ENCODE measurements at regions not wholly inside any gene's neighbourhood (a gene's known extent, or its start where the extent isn't known, plus 50 kb on each side); places are given as distances from the start of the nearest gene placed in this dataset.
"Not testable (repeated sequence)": the region's sequence is repeated elsewhere in the genome, so short reads cannot be mapped to it uniquely, and the experiment has no call there.

DNA sequence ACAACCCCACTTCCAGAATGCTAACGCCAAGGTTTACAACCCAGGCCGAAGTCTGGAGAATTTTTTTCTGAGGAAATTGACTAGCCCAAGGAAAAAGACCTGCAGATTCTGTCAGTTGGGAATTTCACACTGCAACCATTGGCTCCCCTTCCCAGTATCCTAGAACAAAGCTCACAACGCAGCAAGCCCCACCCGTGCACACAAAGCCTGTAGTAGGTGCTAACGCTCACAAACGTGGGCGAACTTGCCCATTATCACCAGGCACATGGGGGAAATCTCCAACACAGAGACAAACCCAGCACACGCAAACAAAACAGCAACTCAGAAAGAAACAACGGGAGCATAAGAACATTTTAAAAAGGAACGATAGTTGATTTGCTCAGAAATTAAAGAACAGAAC lies 265.1 kb downstream of the EIPR1 start:
- H3K9me3 Mint-ChIP-seq: no peaks in the 10 kb centered on the region
- no peaks in the 10 kb centered on the region for H3K36me3 Mint-ChIP-seq (ENCODE audit: insufficient read depth)
- H3K4me1 Mint-ChIP-seq: no peaks in the 10 kb centered on the region
- H3K27ac Mint-ChIP-seq (ENCODE audit: low read depth): no peak overlapping the region
- peaks cover 2% of the 10 kb centered on the region for H3K27me3 Mint-ChIP-seq
- ATAC-seq (replicated peaks; ENCODE audit: extremely low read depth, poor library complexity, severe bottlenecking): no peak
- no peak for DNase-seq (ENCODE audit: low spot score in 2 of 2)
- no peak overlapping the region for H3K4me3 Mint-ChIP-seq

DNA sequence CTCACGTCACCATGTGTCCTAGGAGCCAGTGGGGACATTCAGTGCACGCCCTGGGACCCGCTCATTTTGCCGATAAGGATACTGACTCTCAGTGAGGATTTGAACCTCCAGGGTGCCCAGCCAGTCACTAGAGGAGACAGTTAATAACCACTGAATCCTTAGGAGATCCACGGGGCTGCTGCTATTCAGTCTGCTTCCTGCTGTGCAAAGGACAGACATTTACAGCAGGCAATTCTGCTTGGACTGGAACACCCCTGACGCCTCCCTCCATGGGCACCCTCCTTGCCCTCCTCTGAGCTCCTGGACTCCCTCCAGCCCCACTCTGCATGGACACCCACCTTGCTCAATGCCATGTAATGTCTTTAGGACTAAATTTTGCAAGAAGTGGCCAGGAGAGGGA lies 265.5 kb downstream of the EIPR1 start:
- no peak for ATAC-seq (replicated peaks; ENCODE audit: extremely low read depth, poor library complexity, severe bottlenecking)
- Mint-ChIP-seq H3K36me3 (ENCODE audit: insufficient read depth) (no peaks in the 10 kb centered on the region), H3K4me3 (no peak overlapping the region), H3K27ac (ENCODE audit: low read depth) (no peak overlapping the region), H3K27me3 (no peaks in the 10 kb centered on the region), H3K9me3 (no peaks in the 10 kb centered on the region), H3K4me1 (no peaks in the 10 kb centered on the region)
- no peak for DNase-seq (ENCODE audit: low spot score in 2 of 2)

DNA sequence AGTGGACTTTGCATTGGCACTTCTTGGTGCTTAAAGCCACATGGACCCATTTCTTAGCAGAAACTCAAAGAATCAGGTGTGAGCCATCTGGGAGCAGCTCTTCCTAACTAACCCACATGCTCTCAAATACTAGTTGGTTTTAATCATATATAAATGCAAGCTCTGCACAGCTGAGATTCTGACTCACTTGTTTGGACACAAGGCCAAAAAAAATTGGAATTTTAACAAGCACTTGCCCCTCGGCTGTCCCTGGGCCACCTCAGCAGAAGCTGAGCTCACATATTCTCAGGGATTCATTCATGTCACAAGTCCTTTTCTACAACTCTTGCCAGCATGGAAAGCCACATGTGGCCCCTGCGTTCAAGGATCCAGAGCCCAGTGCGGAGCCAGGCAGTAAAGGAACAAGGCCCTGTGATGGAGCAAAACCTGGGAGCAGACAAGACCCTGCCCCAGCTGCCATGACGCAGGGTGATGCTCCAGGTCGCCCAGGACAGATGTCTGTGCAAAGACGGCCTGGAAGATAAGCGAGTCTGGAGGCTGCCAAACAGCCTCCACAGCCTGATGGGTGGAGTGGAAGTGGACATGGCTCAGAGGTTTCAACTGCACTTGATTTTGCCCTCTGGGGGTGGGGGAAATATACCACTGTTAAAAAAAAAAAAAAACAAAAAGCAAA lies 266.5 kb downstream of the EIPR1 start:
- DNase-seq (ENCODE audit: low spot score in 2 of 2): no peak
- no peaks in the 10 kb centered on the region for H3K9me3 Mint-ChIP-seq
- no peaks in the 10 kb centered on the region for H3K36me3 Mint-ChIP-seq (ENCODE audit: insufficient read depth)
- H3K27me3 Mint-ChIP-seq: no peaks in the 10 kb centered on the region
- H3K27ac Mint-ChIP-seq (ENCODE audit: low read depth): no peak overlapping the region
- H3K4me1 Mint-ChIP-seq: no peaks in the 10 kb centered on the region
- no peak overlapping the region for H3K4me3 Mint-ChIP-seq
- no peak for ATAC-seq (replicated peaks; ENCODE audit: extremely low read depth, poor library complexity, severe bottlenecking)

DNA sequence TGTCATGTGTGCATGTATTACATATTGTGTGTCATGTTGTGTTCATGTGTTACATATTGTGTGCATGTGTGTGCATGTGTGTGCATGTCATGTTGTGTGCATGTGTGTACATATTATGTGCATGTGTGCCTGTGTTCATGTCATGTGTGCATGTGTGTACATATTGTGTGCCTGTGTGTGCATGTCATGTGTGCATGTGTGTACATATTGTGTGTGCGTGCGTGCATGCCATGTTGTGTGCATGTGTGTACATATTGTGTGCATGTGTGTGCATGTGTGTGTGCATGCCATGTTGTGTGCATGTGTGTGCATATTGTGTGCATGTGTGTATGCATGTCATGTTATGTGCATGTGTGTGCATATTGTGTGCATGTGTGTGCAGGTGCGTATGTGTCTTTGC lies 267.1 kb downstream of the EIPR1 start:
- no peak for ATAC-seq (replicated peaks; ENCODE audit: extremely low read depth, poor library complexity, severe bottlenecking)
- Mint-ChIP-seq H3K4me1 (no peaks in the 10 kb centered on the region), H3K27me3 (no peaks in the 10 kb centered on the region), H3K9me3 (no peaks in the 10 kb centered on the region), H3K4me3 (no peak overlapping the region), H3K36me3 (ENCODE audit: insufficient read depth) (no peaks in the 10 kb centered on the region), H3K27ac (ENCODE audit: low read depth) (no peak overlapping the region)
- DNase-seq (ENCODE audit: low spot score in 2 of 2): no peak

DNA sequence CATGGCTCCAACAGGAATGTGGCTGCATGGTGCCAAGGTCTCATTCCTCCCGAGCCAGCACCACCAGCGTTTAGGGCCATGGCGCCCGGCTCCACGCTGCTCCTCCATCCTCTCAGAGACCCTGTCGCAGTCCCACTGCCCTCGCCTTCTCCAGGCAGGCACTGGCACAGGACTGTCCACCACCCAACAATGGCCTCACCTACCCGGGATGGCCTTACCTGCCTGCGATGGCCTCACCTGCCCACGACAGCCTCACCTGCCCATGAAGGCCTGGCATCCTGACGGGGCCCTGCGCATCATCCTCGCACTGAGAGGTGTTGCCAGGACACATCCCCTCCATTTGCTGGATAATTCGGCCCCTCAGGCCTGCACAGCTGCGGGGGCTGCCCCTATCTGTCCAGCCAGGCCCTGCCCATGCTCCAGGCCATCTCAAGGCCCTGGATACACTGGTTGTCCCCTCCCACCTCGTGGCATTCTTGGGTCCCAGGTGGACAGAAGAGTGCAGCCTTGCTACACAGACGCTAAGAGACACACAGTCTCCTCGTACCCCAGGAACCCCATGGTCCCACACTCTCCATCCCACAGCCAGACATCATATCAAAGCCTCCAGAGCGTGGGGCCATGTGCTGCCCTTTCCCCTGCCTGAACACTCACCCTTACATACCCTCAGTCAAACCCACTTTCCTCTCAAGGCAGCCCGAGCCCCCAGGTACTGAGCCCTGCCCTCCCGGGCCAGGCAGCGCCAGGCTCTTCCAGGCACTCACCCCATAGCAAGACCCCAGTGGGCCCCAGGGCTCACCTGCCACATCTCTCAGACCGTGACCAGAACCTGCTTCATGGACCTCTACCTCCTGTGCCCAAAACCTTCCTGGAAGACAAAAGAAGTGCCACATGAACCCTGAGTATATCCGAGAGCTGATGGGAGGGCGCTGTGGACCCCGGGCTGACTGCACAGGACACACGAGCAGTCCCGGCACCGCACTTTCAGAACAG lies 268.6 kb downstream of the EIPR1 start:
- H3K27ac Mint-ChIP-seq (ENCODE audit: low read depth): no peak overlapping the region
- no peak for ATAC-seq (replicated peaks; ENCODE audit: extremely low read depth, poor library complexity, severe bottlenecking)
- no peaks in the 10 kb centered on the region for H3K4me1 Mint-ChIP-seq
- no peak for DNase-seq (ENCODE audit: low spot score in 2 of 2)
- no peak overlapping the region for H3K4me3 Mint-ChIP-seq
- peaks cover 8% of the 10 kb centered on the region for H3K27me3 Mint-ChIP-seq
- H3K36me3 Mint-ChIP-seq (ENCODE audit: insufficient read depth): no peaks in the 10 kb centered on the region
- no peaks in the 10 kb centered on the region for H3K9me3 Mint-ChIP-seq

DNA sequence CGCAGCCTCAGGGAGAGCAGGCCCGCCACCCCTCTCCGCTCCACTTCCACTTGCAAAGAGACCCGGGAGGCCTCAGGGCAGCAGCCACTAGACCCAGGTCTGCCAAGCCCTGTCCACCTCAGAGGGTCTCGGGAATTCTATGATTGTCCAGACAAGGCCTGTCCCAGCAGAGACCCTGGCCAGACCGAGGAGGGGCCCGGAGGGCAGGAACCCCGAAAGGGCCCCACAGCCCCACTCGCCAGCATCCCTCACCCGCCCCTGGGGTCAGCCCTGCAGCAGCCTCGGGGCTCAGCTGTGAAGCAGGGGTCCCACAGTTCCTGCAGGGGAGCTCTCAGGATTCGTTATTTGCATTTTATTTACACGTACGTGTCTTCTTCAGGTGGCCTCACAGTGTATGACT lies 269.5 kb downstream of the EIPR1 start:
- Mint-ChIP-seq H3K36me3 (ENCODE audit: insufficient read depth) (no peaks in the 10 kb centered on the region), H3K27ac (ENCODE audit: low read depth) (no peak overlapping the region), H3K27me3 (peaks cover 17% of the 10 kb centered on the region), H3K4me3 (no peak overlapping the region), H3K9me3 (no peaks in the 10 kb centered on the region), H3K4me1 (no peaks in the 10 kb centered on the region)
- ATAC-seq (replicated peaks; ENCODE audit: extremely low read depth, poor library complexity, severe bottlenecking) (no peak), DNase-seq (ENCODE audit: low spot score in 2 of 2) (no peak)

DNA sequence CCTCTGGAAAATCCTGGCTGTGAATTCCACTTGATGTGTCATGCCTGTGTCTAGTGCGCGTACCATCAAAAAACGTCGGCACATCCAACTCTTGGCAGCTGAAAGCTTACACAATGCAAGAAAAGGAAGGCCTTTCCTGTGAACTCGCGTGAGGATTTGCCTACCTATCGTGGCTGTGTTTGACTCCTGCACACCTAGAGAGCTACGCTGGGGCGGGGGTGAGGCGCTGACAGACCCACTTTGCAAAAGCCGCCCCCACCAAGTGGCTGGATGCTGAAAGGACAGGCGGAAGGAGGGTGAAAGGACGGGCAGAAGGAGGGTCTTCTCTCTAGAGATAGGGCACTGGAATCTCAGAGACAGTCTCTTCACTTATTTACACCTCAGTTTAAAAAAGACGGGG lies 270.1 kb downstream of the EIPR1 start:
- DNase-seq (ENCODE audit: low spot score in 2 of 2): no peak
- Mint-ChIP-seq H3K27me3 (peaks cover 22% of the 10 kb centered on the region), H3K4me3 (no peak overlapping the region), H3K27ac (ENCODE audit: low read depth) (no peak overlapping the region), H3K9me3 (no peaks in the 10 kb centered on the region), H3K36me3 (ENCODE audit: insufficient read depth) (no peaks in the 10 kb centered on the region), H3K4me1 (no peaks in the 10 kb centered on the region)
- ATAC-seq (replicated peaks; ENCODE audit: extremely low read depth, poor library complexity, severe bottlenecking): no peak

DNA sequence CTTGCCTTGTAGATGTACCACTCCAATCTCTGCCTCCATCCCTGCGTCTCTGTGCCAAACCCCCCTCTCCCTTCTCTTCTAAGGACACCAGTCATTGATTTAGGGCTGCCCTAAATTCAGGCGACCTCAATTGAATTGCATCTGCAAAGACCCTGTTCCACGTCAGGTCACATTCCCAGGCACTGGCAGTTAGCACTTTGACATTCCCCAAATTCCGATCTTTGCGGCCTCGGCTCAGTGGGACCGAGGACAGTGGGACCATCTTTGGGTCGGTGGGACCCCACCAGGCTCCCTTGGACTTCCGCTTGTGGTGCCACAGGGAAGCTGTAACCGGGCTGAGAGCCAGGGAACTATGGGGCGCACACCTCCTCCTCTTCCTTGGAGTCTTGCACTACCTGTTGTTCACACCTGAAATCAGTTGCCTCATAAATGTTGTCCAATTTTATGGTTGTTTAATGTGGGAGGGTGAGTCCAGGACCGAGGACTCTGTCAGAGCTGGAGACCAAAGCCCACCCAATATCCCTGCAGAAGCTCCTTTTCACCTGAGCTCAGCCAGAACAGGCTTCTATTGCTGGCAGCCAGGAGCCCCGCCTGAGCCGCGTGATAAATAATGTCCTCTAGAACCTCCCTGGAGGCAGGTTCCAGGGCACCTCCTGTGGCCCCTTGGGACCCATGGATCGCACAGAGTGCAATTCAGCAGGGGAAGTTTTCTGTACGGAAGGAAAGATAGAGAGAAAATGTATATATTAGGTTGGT lies 271.6 kb downstream of the EIPR1 start:
- Mint-ChIP-seq H3K4me1 (no peaks in the 10 kb centered on the region), H3K4me3 (no peak overlapping the region), H3K27me3 (peaks cover 35% of the 10 kb centered on the region), H3K9me3 (no peaks in the 10 kb centered on the region), H3K27ac (ENCODE audit: low read depth) (no peak overlapping the region), H3K36me3 (ENCODE audit: insufficient read depth) (no peaks in the 10 kb centered on the region)
- DNase-seq (ENCODE audit: low spot score in 2 of 2): no peak
- ATAC-seq (replicated peaks; ENCODE audit: extremely low read depth, poor library complexity, severe bottlenecking): no peak

DNA sequence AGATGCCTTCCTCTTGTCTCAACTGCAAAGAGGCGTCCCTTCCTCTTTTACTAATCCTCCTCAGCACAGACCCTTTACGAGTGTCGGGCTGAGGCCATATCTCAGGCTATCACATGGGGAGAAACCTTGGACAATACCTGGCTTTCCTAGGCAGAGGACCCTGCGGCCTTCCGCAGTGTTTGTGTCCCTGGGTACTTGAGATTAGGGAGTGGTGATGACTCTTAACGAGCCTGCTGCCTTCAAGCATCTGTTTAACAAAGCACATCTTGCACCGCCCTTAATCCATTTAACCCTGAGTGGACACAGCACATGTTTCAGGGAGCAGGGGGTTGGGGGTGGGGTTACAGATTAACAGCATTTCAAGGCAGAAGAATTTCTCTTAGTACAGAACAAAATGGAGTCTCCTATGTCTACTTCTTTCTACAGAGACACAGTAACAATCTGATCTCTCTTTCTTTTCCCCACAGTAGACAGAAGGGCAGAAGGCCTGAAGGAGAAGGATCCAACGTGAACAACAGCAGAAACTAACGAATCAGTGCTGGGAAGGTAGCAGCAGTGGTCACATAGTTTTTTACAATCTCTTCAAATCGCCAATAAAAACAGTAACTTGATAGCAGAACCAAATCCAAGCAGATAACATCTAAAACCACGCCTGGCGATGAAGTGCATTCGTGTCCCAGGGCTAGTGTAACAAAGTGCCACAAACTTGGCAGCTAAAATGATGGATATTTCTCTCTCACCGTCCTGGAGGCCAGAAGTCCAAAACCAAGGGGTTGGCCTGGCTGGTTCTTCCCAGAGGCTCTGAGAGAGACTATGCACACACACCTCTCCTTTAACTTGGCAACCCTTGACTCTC lies 272.4 kb downstream of the EIPR1 start:
- peaks cover 43% of the 10 kb centered on the region for H3K27me3 Mint-ChIP-seq
- not testable (repeated sequence) for H3K4me3 Mint-ChIP-seq; H3K36me3 Mint-ChIP-seq (ENCODE audit: insufficient read depth); H3K9me3 Mint-ChIP-seq; DNase-seq (ENCODE audit: low spot score in 2 of 2); H3K4me1 Mint-ChIP-seq; H3K27ac Mint-ChIP-seq (ENCODE audit: low read depth); ATAC-seq (replicated peaks; ENCODE audit: extremely low read depth, poor library complexity, severe bottlenecking)

DNA sequence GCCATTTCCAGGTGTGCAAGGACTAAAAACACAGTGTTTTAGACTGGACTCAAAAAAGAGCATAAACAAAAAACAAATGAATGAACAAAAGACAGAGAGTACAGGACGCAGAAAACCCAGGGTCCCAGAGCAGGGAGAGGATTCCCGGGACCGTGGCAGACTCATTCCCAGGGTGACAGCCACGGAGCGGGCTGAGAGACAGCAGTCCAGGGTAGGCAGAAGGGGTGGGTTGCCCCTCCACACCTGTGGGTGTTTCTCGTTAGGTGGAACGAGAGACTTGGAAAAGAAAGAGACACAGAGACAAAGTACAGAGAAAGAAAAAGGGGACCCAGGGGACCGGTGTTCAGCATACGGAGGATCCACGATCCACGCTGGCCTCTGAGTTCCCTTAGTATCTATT lies 273.4 kb downstream of the EIPR1 start:
- DNase-seq (ENCODE audit: low spot score in 2 of 2): no peak

DNA sequence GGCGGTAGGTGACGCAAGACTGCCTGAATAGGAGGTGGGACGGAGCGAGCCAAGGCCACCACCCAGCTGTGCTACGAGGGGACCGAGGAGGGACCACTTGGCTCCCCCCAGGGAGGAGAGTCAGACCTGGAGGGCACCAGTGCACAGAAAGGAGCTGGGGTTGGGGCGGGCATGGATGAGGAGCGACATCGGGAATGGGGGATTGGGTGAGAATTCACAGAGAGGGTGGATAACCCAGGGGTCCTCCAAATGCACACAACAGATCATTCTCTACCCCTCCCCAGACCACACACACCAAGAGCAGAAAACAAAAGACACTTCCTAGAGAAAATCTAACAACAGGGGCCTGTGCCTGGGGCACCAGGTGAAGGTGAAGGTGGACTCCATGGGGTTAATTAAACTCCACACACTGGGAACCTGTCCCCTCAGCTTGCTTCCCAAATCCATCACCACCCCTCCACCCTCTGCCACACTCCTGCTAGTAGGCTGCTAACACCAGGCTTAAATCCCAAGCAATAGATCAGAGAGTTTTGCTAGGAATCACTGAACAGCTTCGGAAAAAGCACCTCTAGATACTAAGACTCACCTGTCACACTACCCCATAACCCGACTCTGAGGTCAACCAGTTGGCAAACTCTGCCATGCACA lies 274.6 kb downstream of the EIPR1 start:
- Mint-ChIP-seq H3K27me3 (peaks cover 59% of the 10 kb centered on the region), H3K36me3 (ENCODE audit: insufficient read depth) (no peaks in the 10 kb centered on the region), H3K4me1 (no peaks in the 10 kb centered on the region), H3K4me3 (no peak overlapping the region), H3K27ac (ENCODE audit: low read depth) (no peak overlapping the region), H3K9me3 (no peaks in the 10 kb centered on the region)
- DNase-seq (ENCODE audit: low spot score in 2 of 2): no peak
- ATAC-seq (replicated peaks; ENCODE audit: extremely low read depth, poor library complexity, severe bottlenecking): no peak

More for the DNA sequence above, 273.4 kb downstream of the EIPR1 start:
- Mint-ChIP-seq H3K27ac (ENCODE audit: low read depth) (no peak overlapping the region), H3K27me3 (peaks cover 51% of the 10 kb centered on the region), H3K36me3 (ENCODE audit: insufficient read depth) (no peaks in the 10 kb centered on the region), H3K4me1 (no peaks in the 10 kb centered on the region), H3K9me3 (no peaks in the 10 kb centered on the region), H3K4me3 (no peak overlapping the region)
- ATAC-seq (replicated peaks; ENCODE audit: extremely low read depth, poor library complexity, severe bottlenecking): no peak
